Ishikawa (cell line): ENCODE measurements at regions not wholly inside any gene's neighbourhood (a gene's known extent, or its start where the extent isn't known, plus 50 kb on each side); places are given as distances from the start of the nearest gene placed in this dataset.

Experiments used
- CEBPB ChIP-seq: IDR thresholded peaks from 2 replicates; pipeline ENCODE4 v1.6.1; 2012
- EGR1 ChIP-seq: IDR thresholded peaks from 2 replicates; pipeline ENCODE4 v1.6.1; 2012
- EP300 ChIP-seq: IDR thresholded peaks from 2 replicates; pipeline ENCODE4 v1.6.1; 2012; ENCODE audit warnings: borderline replicate concordance
- FOXM1 ChIP-seq: IDR thresholded peaks from 2 replicates; pipeline ENCODE4 v1.6.1; 2012; ENCODE audit warnings: low read depth, borderline replicate concordance
- MAX ChIP-seq: IDR thresholded peaks from 2 replicates; pipeline ENCODE4 v1.6.1; 2012
- NFIC ChIP-seq: IDR thresholded peaks from 2 replicates; pipeline ENCODE4 v1.6.1; 2012
- RAD21 ChIP-seq: IDR thresholded peaks from 2 replicates; pipeline ENCODE4 v1.6.1; 2012; ENCODE audit warnings: low read depth
- TAF1 ChIP-seq: IDR thresholded peaks from 2 replicates; pipeline ENCODE4 v1.6.1; 2012; ENCODE audit warnings: low read depth, mild to moderate bottlenecking
- TEAD4 ChIP-seq: IDR thresholded peaks from 2 replicates; pipeline ENCODE4 v1.6.1; 2012
- YY1 ChIP-seq: IDR thresholded peaks from 2 replicates; pipeline ENCODE4 v1.6.1; 2012; ENCODE audit warnings: low read depth
- TF ChIP-seq, protein P1 (sequence below): IDR thresholded peaks from 2 replicates; pipeline ENCODE4 v1.6.1; 2012; ENCODE audit warnings: low read depth, mild to moderate bottlenecking

- TF ChIP-seq EGR1, result no peak
- no peak for TF ChIP-seq TEAD4
- TF ChIP-seq EP300, result no peak
- no peak for TF ChIP-seq FOXM1
- TF ChIP-seq, protein P1, sequence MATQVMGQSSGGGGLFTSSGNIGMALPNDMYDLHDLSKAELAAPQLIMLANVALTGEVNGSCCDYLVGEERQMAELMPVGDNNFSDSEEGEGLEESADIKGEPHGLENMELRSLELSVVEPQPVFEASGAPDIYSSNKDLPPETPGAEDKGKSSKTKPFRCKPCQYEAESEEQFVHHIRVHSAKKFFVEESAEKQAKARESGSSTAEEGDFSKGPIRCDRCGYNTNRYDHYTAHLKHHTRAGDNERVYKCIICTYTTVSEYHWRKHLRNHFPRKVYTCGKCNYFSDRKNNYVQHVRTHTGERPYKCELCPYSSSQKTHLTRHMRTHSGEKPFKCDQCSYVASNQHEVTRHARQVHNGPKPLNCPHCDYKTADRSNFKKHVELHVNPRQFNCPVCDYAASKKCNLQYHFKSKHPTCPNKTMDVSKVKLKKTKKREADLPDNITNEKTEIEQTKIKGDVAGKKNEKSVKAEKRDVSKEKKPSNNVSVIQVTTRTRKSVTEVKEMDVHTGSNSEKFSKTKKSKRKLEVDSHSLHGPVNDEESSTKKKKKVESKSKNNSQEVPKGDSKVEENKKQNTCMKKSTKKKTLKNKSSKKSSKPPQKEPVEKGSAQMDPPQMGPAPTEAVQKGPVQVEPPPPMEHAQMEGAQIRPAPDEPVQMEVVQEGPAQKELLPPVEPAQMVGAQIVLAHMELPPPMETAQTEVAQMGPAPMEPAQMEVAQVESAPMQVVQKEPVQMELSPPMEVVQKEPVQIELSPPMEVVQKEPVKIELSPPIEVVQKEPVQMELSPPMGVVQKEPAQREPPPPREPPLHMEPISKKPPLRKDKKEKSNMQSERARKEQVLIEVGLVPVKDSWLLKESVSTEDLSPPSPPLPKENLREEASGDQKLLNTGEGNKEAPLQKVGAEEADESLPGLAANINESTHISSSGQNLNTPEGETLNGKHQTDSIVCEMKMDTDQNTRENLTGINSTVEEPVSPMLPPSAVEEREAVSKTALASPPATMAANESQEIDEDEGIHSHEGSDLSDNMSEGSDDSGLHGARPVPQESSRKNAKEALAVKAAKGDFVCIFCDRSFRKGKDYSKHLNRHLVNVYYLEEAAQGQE, result no peak
- TF ChIP-seq TAF1, result no peak
- no peak for TF ChIP-seq YY1
- TF ChIP-seq CEBPB, result no peak
- no peak for TF ChIP-seq MAX
- no peak for TF ChIP-seq RAD21
- TF ChIP-seq NFIC, result no peak
Observed at GRCh38 chr13:80671773-80672172, 330.8 kb upstream of the SPRY2 start.
